K562 (cell line): ENCODE measurements at regions not wholly inside any gene's neighbourhood (a gene's known extent, or its start where the extent isn't known, plus 50 kb on each side); places are given as distances from the start of the nearest gene placed in this dataset.

Source experiments
- ATAC-seq: fragments of 200-7000 bp; cut with Tn5 transposase; 3 replicates; pipeline ENCODE4 v1.9.1; 2020; ENCODE audit warnings: moderate library complexity
- BruUV-seq: library from RNA; stranded (reverse); fragments of 400-500 nt; replicated peaks from 2 replicates; lab custom pipeline; 2021; lab: Mats Ljungman, UMichigan
- CTCF ChIA-PET: fragments of 300-600 bp; formaldehyde crosslinking; extraction: SDS; loops from one replicate; lab custom pipeline; 2021; ENCODE audit warnings: low intra/inter-chr PET ratio; lab: Yijun Ruan, JAX
- POLR2A ChIA-PET: fragments of 300-600, 350-650 bp; sonication (Branson Sonifier 250); formaldehyde crosslinking; extraction: SDS; loops from one replicate; lab custom pipeline; 2021; ENCODE audit warnings: antibody characterized with exemption, inconsistent platforms; lab: Yijun Ruan, JAX
- DNase-seq, 4 experiments: peaks; one replicate each; pipeline versions ENCODE4 v3.0.0 to v3.0.0-alpha.2; 2011 to 2018; ENCODE audit warnings: low spot score in 3 of 4, mixed read lengths in 3 of 4; ENCODE audit errors: extremely low read depth in 1 of 4
- FAIRE-seq: peaks from 2 replicates; lab custom pipeline; 2011; peaks lifted over from hg19 to GRCh38; lab: Jason Lieb, UNC
- H2AFZ ChIP-seq: 2 replicates; pipeline ENCODE4 v1.6.0; 2011; ENCODE audit warnings: low read depth, low read length, control low read depth, inconsistent platforms
- H3K27ac ChIP-seq: fragments of 200-600 bp; 3 replicates; pipeline ENCODE4 v1.8.0; 2011; ENCODE audit warnings: low read depth, mild to moderate bottlenecking, control low read depth, inconsistent platforms, low read length, moderate library complexity, mixed read lengths; ENCODE audit errors: extremely low read depth
- H3K27me3 ChIP-seq, 2 experiments: fragments of 300-600 bp in 1 of 2; 2 replicates in 1 of 2; 3 replicates in 1 of 2; pipeline versions ENCODE4 v1.6.0 to v1.8.0; 2011; ENCODE audit warnings: inconsistent platforms in 2 of 2, low read length in 2 of 2, mild to moderate bottlenecking in 1 of 2, mixed read lengths in 1 of 2, moderate library complexity in 1 of 2; ENCODE audit not compliant: control insufficient read depth in 2 of 2, insufficient read depth in 2 of 2
- H3K36me3 ChIP-seq: fragments of 300-600 bp; 3 replicates; pipeline ENCODE4 v1.8.0; 2011; ENCODE audit warnings: mild to moderate bottlenecking, low read length, inconsistent platforms; ENCODE audit not compliant: control insufficient read depth, insufficient read depth
- H3K4me1 ChIP-seq, 2 experiments: fragments of 200-600 bp in 1 of 2; replicated peaks in 1 of 2; 2 replicates in 1 of 2; 3 replicates in 1 of 2; pipeline versions ENCODE4 v1.5.1 to v1.8.0; 2011; ENCODE audit warnings: inconsistent platforms in 2 of 2, low read length in 2 of 2, mild to moderate bottlenecking in 1 of 2, mixed read lengths in 1 of 2, moderate library complexity in 1 of 2; ENCODE audit not compliant: control insufficient read depth in 2 of 2, insufficient read depth in 2 of 2
- H3K4me2 ChIP-seq: 2 replicates; pipeline ENCODE4 v1.6.1; 2011; ENCODE audit warnings: low read length, control low read depth, inconsistent platforms, mixed read lengths; ENCODE audit not compliant: insufficient read depth
- H3K4me3 ChIP-seq: fragments of 200-600 bp; sonication (generic), shearing (Covaris generic); 2 replicates; pipeline ENCODE4 v1.5.1; 2016; ENCODE audit warnings: control low read depth, inconsistent platforms
- H3K79me2 ChIP-seq: fragments of 200-600 bp; 3 replicates; pipeline ENCODE4 v1.8.0; 2011; ENCODE audit warnings: low read length, inconsistent platforms; ENCODE audit not compliant: control insufficient read depth, insufficient read depth
- H3K9ac ChIP-seq, 2 experiments: 2 replicates each; pipeline versions ENCODE4 v1.6.0 to v1.6.1; 2011; ENCODE audit warnings: low read depth in 2 of 2, low read length in 2 of 2, control low read depth in 1 of 2, inconsistent platforms in 1 of 2, mild to moderate bottlenecking in 1 of 2, mixed read lengths in 1 of 2; ENCODE audit not compliant: insufficient read depth in 1 of 2
- H3K9me1 ChIP-seq: one replicate; pipeline ENCODE4 v1.6.0; 2011; ENCODE audit warnings: inconsistent platforms, mild to moderate bottlenecking, low read length, moderate library complexity; ENCODE audit not compliant: control insufficient read depth, insufficient read depth
- H3K9me3 ChIP-seq: replicated peaks from 2 replicates; pipeline ENCODE4 v1.5.1; 2011; ENCODE audit warnings: low read depth, low read length, inconsistent platforms; ENCODE audit not compliant: control insufficient read depth, insufficient read depth
- H4K20me1 ChIP-seq: replicated peaks from 2 replicates; pipeline ENCODE4 v1.6.1; 2011; ENCODE audit warnings: low read length, inconsistent platforms, mixed read lengths; ENCODE audit not compliant: control insufficient read depth, insufficient read depth
- EP300 ChIP-seq: IDR thresholded peaks from 2 replicates; pipeline ENCODE4 v1.6.1; 2012; ENCODE audit warnings: low read length, improper control_type of control experiment
- ETV1 ChIP-seq: fragments of 450-650 bp; conservative IDR thresholded peaks from 2 replicates; pipeline ENCODE4 v1.6.1; 2016; ENCODE audit warnings: missing genetic modification characterization, control low read depth, low read depth, missing compliant biosample characterization
- HMGN3 ChIP-seq: IDR thresholded peaks from 2 replicates; pipeline ENCODE4 v1.6.1; 2011; ENCODE audit warnings: borderline replicate concordance, low read depth, mild to moderate bottlenecking, mixed read lengths, low read length; ENCODE audit not compliant: insufficient read length; ENCODE audit errors: extremely low read depth
- MCM2 ChIP-seq: fragments of 450-650 bp; IDR thresholded peaks from 2 replicates; pipeline ENCODE4 v1.6.1; 2017; ENCODE audit warnings: low read depth, mild to moderate bottlenecking
- MEIS2 ChIP-seq: fragments of 450-650 bp; IDR thresholded peaks from 2 replicates; pipeline ENCODE4 v1.6.1; 2014; ENCODE audit warnings: mild to moderate bottlenecking; ENCODE audit not compliant: partially characterized antibody
- NONO ChIP-seq, 2 experiments: fragments of 200-400 bp in 1 of 2; fragments of 450-650 bp in 1 of 2; formaldehyde crosslinking in 1 of 2; IDR thresholded peaks; 2 replicates each; pipeline ENCODE4 v1.6.1; 2017; ENCODE audit warnings: low read depth in 2 of 2, mild to moderate bottlenecking in 2 of 2, moderate library complexity in 2 of 2, low read length in 1 of 2
- NR2C1 ChIP-seq, 2 experiments: fragments of 450-650 bp; IDR thresholded peaks; 2 replicates each; pipeline ENCODE4 v1.6.1; 2017; ENCODE audit warnings: mild to moderate bottlenecking in 2 of 2, antibody characterized with exemption in 1 of 2, inconsistent platforms in 1 of 2, missing compliant biosample characterization in 1 of 2, missing genetic modification characterization in 1 of 2
- PML ChIP-seq: IDR thresholded peaks from 2 replicates; pipeline ENCODE4 v1.6.1; 2012; ENCODE audit warnings: low read length, inconsistent platforms
- SRF ChIP-seq, 2 experiments: fragments of 250-450, 450-650 bp in 1 of 2; sonication (Bioruptor Pico) in 1 of 2; sonication (generic) in 1 of 2; formaldehyde crosslinking; IDR thresholded peaks; 2 replicates each; pipeline versions ENCODE4 v1.5.0 to v1.5.1; 2020 to 2022; ENCODE audit warnings: mild to moderate bottlenecking in 1 of 2, missing genetic modification reagents in 1 of 2
- TFAP4 ChIP-seq: sonication (generic); formaldehyde crosslinking; IDR thresholded peaks from 2 replicates; pipeline ENCODE4 v1.8.0; 2022; ENCODE audit warnings: missing genetic modification reagents, mild to moderate bottlenecking, moderate library complexity, borderline replicate concordance
- ZFP1 ChIP-seq: fragments of 450-650 bp; formaldehyde crosslinking; IDR thresholded peaks from 2 replicates; pipeline ENCODE4 v1.4.0; 2020; ENCODE audit warnings: mild to moderate bottlenecking, mixed read lengths
- WGBS: fragments of 100-300 bp; shearing (Covaris generic); methylation state at CpG from one replicate; pipeline ENCODE4 v1.1.6; 2016; ENCODE audit warnings: low coverage, mixed read lengths; ENCODE audit not compliant: insufficient coverage; ENCODE audit errors: missing lambda C conversion rate; 5-methylcytosine and 5-hydroxymethylcytosine counted together
- in situ Hi-C: fragments of 300-500 bp; cut with MboI; formaldehyde crosslinking; loops from 4 replicates; pipeline ENCODE4 v1.15.0; 2018; ENCODE audit warnings: inconsistent platforms, mixed read lengths
- intact Hi-C: fragments of 100-400 bp; cut with micrococcal nuclease; formaldehyde crosslinking; loops from 2 replicates; pipeline ENCODE4 v1.14.2; 2022
- TF ChIP-seq, protein P1 (sequence below): fragments of 450-650 bp; IDR thresholded peaks from 2 replicates; pipeline ENCODE4 v1.7.0; 2016; ENCODE audit warnings: borderline replicate concordance
- TF ChIP-seq, protein P2 (sequence below): fragments of 250-450 bp; sonication (Bioruptor Pico); IDR thresholded peaks from 2 replicates; pipeline ENCODE4 v1.6.1; 2021; ENCODE audit warnings: mild to moderate bottlenecking
- TF ChIP-seq, protein P3 (sequence below), 2 experiments: fragments of 250-450 bp in 1 of 2; fragments of 450-650 bp in 1 of 2; sonication (Bioruptor Pico) in 1 of 2; IDR thresholded peaks; 2 replicates each; pipeline versions ENCODE4 v1.6.1 to v1.8.0; 2016 to 2021; ENCODE audit warnings: mild to moderate bottlenecking in 2 of 2, moderate library complexity in 2 of 2, missing compliant biosample characterization in 1 of 2, missing genetic modification characterization in 1 of 2
- TF ChIP-seq, protein P4 (sequence below): fragments of 450-650 bp; formaldehyde crosslinking; IDR thresholded peaks from 2 replicates; pipeline ENCODE4 v1.4.0; 2020; ENCODE audit warnings: mild to moderate bottlenecking, moderate library complexity

- DNase-seq (peak in 2 of 4 experiments; percentile 56 to 79), ATAC-seq (peak; percentile 67), FAIRE-seq (peak; percentile 48)
- Histone ChIP-seq H3K9me3 (peaks cover 13% of the 10 kb centered on the region), H2AFZ (peak overlapping the region; percentile 83), H3K27me3 (no peaks in the 10 kb centered on the region), H4K20me1 (no peaks in the 10 kb centered on the region), H3K9me1 (peaks cover 3% of the 10 kb centered on the region), H3K4me3 (no peak overlapping the region), H3K4me1 (peaks cover 10 to 52% of the 10 kb centered on the region in 2 experiments), H3K27ac (peak overlapping the region; percentile 72), H3K4me2 (peak overlapping the region; percentile 38), H3K79me2 (no peaks in the 10 kb centered on the region), H3K9ac (peak overlapping the region; percentile 50 to 72; a peak in 3 of 4 replicates), H3K36me3 (no peaks in the 10 kb centered on the region; the same call in 2 of the 3 replicates)
- 17% methylated on average over 3 of the region's 3 CpGs for WGBS
- in situ Hi-C loops: loop anchor here (10.0 kb wide), 1 partner anchor 92 kb away; no protein-coding TSS in a partner anchor
- no TSS peak for BruUV-seq
- ChIA-PET CTCF (interaction anchor here (0.6 kb wide), 1 partner anchor 97 kb away, joined by 3 read pairs; no protein-coding TSS in a partner anchor), POLR2A (interaction anchor here (0.6 to 1.1 kb wide), 2 partner anchors 9 to 88 kb away, joined by 3 to 6 read pairs; no protein-coding TSS in a partner anchor)
- intact Hi-C loops: loop anchor here (10.0 kb wide), 1 partner anchor 452 kb away; no protein-coding TSS in a partner anchor
- TF ChIP-seq ZFP1 (CRISPR knock-in tag) (no peak), SRF (CRISPR knock-in tag; IDR thresholded peaks at IDR 0.05) (no peak), NR2C1 (IDR thresholded peaks at IDR 0.05) (no peak; the same call in 1 of the 2 replicates), NR2C1 (tag; IDR thresholded peaks at IDR 0.05) (no peak), EP300 (peak; percentile 81), PML (peak; percentile 38; the same call in 1 of the 2 replicates), HMGN3 (no peak), ETV1 (tag) (0 out of 2 replicates have a peak, but pooled peaks have one; percentile 46), MCM2 (no peak), MEIS2 (peak; percentile 65), TFAP4 (CRISPR knock-in tag) (no peak; the same call in 1 of the 2 replicates), NONO (IDR thresholded peaks at IDR 0.05; ENCODE audit: low read depth in 2 of 2, low read length in 1 of 2) (no peak)
- TF ChIP-seq, protein P1, sequence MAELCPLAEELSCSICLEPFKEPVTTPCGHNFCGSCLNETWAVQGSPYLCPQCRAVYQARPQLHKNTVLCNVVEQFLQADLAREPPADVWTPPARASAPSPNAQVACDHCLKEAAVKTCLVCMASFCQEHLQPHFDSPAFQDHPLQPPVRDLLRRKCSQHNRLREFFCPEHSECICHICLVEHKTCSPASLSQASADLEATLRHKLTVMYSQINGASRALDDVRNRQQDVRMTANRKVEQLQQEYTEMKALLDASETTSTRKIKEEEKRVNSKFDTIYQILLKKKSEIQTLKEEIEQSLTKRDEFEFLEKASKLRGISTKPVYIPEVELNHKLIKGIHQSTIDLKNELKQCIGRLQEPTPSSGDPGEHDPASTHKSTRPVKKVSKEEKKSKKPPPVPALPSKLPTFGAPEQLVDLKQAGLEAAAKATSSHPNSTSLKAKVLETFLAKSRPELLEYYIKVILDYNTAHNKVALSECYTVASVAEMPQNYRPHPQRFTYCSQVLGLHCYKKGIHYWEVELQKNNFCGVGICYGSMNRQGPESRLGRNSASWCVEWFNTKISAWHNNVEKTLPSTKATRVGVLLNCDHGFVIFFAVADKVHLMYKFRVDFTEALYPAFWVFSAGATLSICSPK: no peak
- TF ChIP-seq, protein P2, sequence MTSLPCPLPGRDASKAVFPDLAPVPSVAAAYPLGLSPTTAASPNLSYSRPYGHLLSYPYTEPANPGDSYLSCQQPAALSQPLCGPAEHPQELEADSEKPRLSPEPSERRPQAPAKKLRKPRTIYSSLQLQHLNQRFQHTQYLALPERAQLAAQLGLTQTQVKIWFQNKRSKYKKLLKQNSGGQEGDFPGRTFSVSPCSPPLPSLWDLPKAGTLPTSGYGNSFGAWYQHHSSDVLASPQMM: no peak
- TF ChIP-seq, protein P3, sequence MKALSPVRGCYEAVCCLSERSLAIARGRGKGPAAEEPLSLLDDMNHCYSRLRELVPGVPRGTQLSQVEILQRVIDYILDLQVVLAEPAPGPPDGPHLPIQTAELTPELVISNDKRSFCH (CRISPR knock-in tag; IDR thresholded peaks at IDR 0.05): no peak
- TF ChIP-seq, protein P3 (tag; IDR thresholded peaks at IDR 0.05): no peak
- TF ChIP-seq, protein P4, sequence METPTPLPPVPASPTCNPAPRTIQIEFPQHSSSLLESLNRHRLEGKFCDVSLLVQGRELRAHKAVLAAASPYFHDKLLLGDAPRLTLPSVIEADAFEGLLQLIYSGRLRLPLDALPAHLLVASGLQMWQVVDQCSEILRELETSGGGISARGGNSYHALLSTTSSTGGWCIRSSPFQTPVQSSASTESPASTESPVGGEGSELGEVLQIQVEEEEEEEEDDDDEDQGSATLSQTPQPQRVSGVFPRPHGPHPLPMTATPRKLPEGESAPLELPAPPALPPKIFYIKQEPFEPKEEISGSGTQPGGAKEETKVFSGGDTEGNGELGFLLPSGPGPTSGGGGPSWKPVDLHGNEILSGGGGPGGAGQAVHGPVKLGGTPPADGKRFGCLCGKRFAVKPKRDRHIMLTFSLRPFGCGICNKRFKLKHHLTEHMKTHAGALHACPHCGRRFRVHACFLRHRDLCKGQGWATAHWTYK (CRISPR knock-in tag): no peak
These were observed 98.1 kb downstream of the CCDC71L start for GRCh38 chr7:106562711-106563366.
